Small intestine (tissue), 7 donors: ENCODE measurements at regions not wholly inside any gene's neighbourhood (a gene's known extent, or its start where the extent isn't known, plus 50 kb on each side); places are given as distances from the start of the nearest gene placed in this dataset.

Experiments
- DNase-seq, 2 donors: peaks; one replicate each; pipeline versions ENCODE4 v3.0.0 to v3.0.0-alpha.2; 2013
- FAIRE-seq: peaks from 2 replicates; lab custom pipeline; 2012; peaks lifted over from hg19 to GRCh38; lab: Jason Lieb, UNC
- H3K27ac ChIP-seq, 3 donors: one replicate each; pipeline ENCODE4 v1.5.1; 2013; ENCODE audit warnings: low read length in 2 of 3, mild to moderate bottlenecking in 2 of 3, control low read depth in 1 of 3, inconsistent platforms in 1 of 3, low read depth in 1 of 3, moderate library complexity in 1 of 3
- H3K27me3 ChIP-seq, 3 donors: one replicate each; pipeline ENCODE4 v1.6.1; 2013; ENCODE audit warnings: low read length in 3 of 3, inconsistent platforms in 1 of 3; ENCODE audit not compliant: control insufficient read depth in 3 of 3, insufficient read depth in 3 of 3
- H3K36me3 ChIP-seq, 3 donors: one replicate each; pipeline ENCODE4 v1.6.1; 2013; ENCODE audit warnings: low read length in 3 of 3, inconsistent platforms in 1 of 3, low read depth in 1 of 3, mild to moderate bottlenecking in 1 of 3, moderate library complexity in 1 of 3; ENCODE audit not compliant: control insufficient read depth in 3 of 3, insufficient read depth in 2 of 3
- H3K4me1 ChIP-seq, 3 donors: one replicate each; pipeline ENCODE4 v1.6.1; 2013; ENCODE audit warnings: low read length in 2 of 3, inconsistent platforms in 1 of 3, low read depth in 1 of 3, mild to moderate bottlenecking in 1 of 3, moderate library complexity in 1 of 3; ENCODE audit not compliant: control insufficient read depth in 3 of 3, insufficient read depth in 2 of 3
- H3K4me3 ChIP-seq, 3 donors: one replicate each; pipeline ENCODE4 v1.5.1; 2013; ENCODE audit warnings: low read length in 3 of 3, control low read depth in 1 of 3, inconsistent platforms in 1 of 3, low read depth in 1 of 3, mild to moderate bottlenecking in 1 of 3, moderate library complexity in 1 of 3
- H3K9me3 ChIP-seq, 2 donors: one replicate each; pipeline ENCODE4 v1.6.1; 2013; ENCODE audit warnings: low read depth in 1 of 2, low read length in 1 of 2; ENCODE audit not compliant: control insufficient read depth in 2 of 2, insufficient read depth in 1 of 2
- WGBS, 3 donors: extraction: QIAGEN DNeasy Blood & Tissue Kit; methylation state at CpG; one replicate each; pipeline ENCODE4 v1.1.7; 2013; 5-methylcytosine and 5-hydroxymethylcytosine counted together
- donor health status: healthy with polysubstance abuse.
- donor health status: control.
- donor health status: control.
- donor health status: Bipolar disorder and iron deficiency.
- donor health status: healthy.

DNA sequence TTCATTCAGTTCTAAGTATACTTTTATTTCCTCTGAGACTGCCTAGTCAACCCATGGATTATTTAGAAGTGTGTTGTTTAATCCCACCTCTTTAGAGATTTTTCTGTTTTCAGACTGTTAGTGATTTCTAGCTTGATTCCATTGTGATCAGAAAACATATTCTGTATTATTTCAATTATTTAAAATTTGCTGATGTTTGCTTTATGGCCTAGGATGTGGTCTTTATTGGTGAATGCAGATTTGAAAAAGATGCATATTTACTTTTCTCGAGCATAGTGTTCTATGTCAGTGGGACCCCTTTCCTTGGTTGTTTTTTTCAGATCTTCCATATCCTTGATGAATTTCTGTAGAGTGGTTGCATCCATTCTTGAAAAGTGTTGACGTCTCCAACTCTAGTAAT, 487.2 kb upstream of the HS6ST1 start:
- H3K27ac ChIP-seq, result no peak overlapping the region
- peaks cover 0 to 13% of the 10 kb centered on the region in 2 donors for H3K9me3 ChIP-seq
- WGBS, 3 donors, result 80 to 88% (median 82%) methylated on average over 2 of the region's 2 CpGs
- no peak for FAIRE-seq
- no peaks in the 10 kb centered on the region for H3K36me3 ChIP-seq
- DNase-seq, result no peak
- peaks cover 0 to 3% (median 0%) of the 10 kb centered on the region in 3 donors for H3K27me3 ChIP-seq
- H3K4me1 ChIP-seq, result no peaks in the 10 kb centered on the region
- no peak overlapping the region for H3K4me3 ChIP-seq

DNA sequence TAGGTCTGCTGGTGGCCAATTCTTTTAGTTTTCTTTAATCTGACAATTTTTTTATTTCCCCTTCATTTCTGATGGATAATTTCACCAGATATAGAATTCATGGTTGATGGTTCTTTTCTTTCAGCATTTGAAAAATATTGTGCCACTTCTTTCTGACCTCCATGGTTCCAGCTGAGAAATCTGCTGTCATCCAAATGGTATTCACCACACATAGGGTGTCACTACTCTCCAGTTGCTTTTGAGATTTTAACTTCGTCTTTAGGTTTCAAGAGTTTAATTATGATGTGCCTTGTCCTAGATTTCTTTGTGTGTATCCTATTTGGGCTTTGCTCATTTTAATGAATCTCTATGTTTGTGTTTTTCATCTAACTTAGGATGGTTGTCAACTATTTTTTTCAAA, 488.6 kb upstream of the HS6ST1 start:
- Histone ChIP-seq H3K9me3 (peaks cover 0 to 14% of the 10 kb centered on the region in 2 donors), H3K4me1 (no peaks in the 10 kb centered on the region), H3K4me3 (no peak overlapping the region), H3K36me3 (no peaks in the 10 kb centered on the region), H3K27ac (no peak overlapping the region), H3K27me3 (peaks cover 0 to 3% (median 0%) of the 10 kb centered on the region in 3 donors)
- DNase-seq (no peak), FAIRE-seq (no peak)
- WGBS, 3 donors, result 91 to 100% (median 95%) methylated on average over 1 of the region's 1 CpG

GRCh38 chr2:128808462-128809258, 490.0 kb upstream of the HS6ST1 start:
- no peak for DNase-seq
- no peak for FAIRE-seq
- Histone ChIP-seq H3K4me1 (no peaks in the 10 kb centered on the region), H3K27ac (no peak overlapping the region), H3K9me3 (peaks cover 0 to 14% of the 10 kb centered on the region in 2 donors), H3K27me3 (peaks cover 0 to 3% (median 0%) of the 10 kb centered on the region in 3 donors), H3K4me3 (no peak overlapping the region), H3K36me3 (no peaks in the 10 kb centered on the region)
- WGBS, 3 donors, result 75 to 80% (median 76%) methylated on average over 5 of the region's 5 CpGs

DNA sequence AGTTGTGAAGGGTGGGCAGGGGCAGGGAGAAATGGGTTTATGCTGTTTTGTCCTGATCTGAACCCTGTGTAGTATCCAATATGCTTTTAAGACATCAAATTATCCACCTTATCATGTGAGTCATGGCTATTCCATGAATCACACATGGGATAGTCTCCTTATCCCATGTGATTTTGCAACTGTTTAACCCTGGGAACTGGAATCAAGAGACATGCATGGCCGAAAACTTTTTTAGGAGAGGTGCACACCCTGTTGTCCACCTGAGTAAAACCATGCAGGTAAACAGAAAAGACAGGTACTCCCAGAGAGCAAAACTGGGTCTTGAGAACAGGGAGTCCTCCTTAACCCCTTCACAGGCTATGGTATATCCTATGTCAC, 490.6 kb upstream of the HS6ST1 start:
- Histone ChIP-seq H3K4me1 (no peaks in the 10 kb centered on the region), H3K36me3 (no peaks in the 10 kb centered on the region), H3K9me3 (peaks cover 0 to 14% of the 10 kb centered on the region in 2 donors), H3K27me3 (peaks cover 0 to 3% (median 0%) of the 10 kb centered on the region in 3 donors), H3K4me3 (no peak overlapping the region), H3K27ac (no peak overlapping the region)
- 56 to 91% (median 80%) methylated on average over 1 of the region's 1 CpG for WGBS, 3 donors
- FAIRE-seq, result no peak
- no peak for DNase-seq

DNA sequence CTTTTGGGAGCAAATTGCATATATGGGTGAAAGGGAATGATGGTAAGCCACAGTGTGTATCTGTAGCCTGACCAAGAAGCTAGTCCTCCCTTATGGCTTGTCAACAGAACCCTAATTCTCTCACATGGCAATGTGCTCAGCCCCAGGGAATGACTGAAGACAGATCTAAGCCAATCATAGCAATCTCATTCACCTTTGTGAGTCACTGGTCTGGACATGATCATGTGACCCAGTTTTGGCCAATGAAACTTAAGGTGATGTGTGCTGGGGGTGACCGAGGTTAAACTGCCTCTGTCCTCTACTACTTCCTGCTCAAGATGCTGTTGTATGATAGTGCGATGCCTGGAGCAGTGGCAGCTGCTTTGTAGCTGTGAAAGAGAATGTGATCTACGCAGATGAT, 491.2 kb upstream of the HS6ST1 start:
- H3K4me3 ChIP-seq, result no peak overlapping the region
- no peaks in the 10 kb centered on the region for H3K4me1 ChIP-seq
- peaks cover 0 to 3% (median 0%) of the 10 kb centered on the region in 3 donors for H3K27me3 ChIP-seq
- H3K36me3 ChIP-seq, result no peaks in the 10 kb centered on the region
- no peak overlapping the region for H3K27ac ChIP-seq
- DNase-seq (no peak), FAIRE-seq (no peak)
- WGBS, 3 donors, result 29 to 40% (median 38%) methylated on average over 3 of the region's 3 CpGs
- peaks cover 0 to 14% of the 10 kb centered on the region in 2 donors for H3K9me3 ChIP-seq

DNA sequence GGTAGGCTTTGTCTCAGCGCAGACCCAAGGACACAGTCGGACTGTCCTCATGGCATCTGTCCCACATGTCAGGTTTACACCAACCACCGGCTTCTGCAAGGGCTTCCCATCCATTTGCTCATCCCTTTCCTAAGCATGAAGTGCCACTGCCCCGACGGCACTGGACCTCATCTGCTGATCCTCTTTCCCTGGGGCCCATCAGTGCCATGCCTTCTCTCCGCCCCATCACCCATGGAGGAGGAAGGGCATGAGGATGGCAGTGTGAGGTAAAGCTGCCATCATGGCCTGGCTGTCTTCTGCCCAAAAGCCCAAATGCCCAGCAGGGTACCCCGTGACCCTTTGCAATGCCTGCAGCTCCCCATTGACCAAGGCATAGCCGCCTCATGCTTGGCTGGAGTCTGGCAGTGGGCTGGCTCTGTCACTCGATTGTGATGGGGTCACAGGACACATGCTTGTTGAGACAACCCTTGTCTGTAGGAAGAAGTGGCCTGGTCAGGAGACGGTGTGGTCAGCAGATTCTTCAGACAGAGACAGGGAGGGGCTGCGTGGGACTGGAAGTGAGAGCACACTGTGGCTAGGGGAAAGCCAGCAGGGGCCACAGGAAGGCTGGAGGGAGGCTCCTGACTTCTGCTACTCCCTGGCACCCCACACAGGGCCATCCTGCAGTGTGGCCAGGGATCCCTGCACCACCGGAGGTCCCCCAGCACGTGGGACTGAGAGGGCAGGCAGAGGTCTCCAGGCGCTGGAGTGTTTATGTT, 493.7 kb upstream of the HS6ST1 start:
- Histone ChIP-seq H3K27ac (no peak overlapping the region), H3K36me3 (no peaks in the 10 kb centered on the region), H3K27me3 (no peaks in the 10 kb centered on the region), H3K9me3 (peaks cover 0 to 14% of the 10 kb centered on the region in 2 donors), H3K4me1 (no peaks in the 10 kb centered on the region), H3K4me3 (no peak overlapping the region)
- WGBS, 3 donors, result 86 to 91% (median 88%) methylated on average over 14 of the region's 14 CpGs
- DNase-seq (no peak), FAIRE-seq (no peak)

DNA sequence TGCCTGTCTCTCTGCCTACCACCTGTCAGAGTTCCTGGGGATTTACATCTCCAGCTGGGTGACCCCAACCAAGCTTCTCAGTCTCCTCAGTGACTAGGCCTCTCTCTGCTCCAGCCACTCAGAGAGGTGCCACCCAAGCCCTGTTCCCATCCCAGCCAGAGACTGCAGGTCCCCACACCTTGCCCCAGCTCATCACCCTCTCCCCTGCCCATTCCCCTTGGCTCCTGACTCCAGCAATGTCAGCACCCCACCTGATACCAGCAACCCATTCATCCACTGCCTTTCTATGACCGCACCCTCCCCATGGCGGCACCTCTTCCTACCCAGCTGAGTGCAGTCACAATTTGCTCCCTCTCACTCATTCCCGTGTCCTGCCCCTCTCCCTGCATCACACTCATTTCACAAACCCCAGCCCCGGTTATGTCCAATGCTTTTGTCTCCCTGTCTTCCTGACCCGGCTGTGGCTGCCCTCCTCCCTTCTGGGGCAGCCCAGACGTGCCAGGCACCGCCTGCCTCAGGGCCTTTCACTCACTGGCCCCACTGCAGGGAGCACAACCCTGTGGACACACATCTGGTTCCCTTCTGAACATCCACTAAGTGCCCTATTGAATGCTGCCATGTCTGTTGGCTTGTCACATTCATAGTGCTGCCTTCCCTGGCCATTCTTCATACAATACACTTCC, 494.8 kb upstream of the HS6ST1 start:
- Histone ChIP-seq H3K4me3 (no peak overlapping the region), H3K9me3 (peaks cover 0 to 13% of the 10 kb centered on the region in 2 donors), H3K4me1 (no peaks in the 10 kb centered on the region), H3K36me3 (no peaks in the 10 kb centered on the region), H3K27ac (no peak overlapping the region), H3K27me3 (no peaks in the 10 kb centered on the region)
- FAIRE-seq (no peak), DNase-seq (no peak)
- WGBS, 3 donors, result 63 to 89% (median 63%) methylated on average over 7 of the region's 7 CpGs

DNA sequence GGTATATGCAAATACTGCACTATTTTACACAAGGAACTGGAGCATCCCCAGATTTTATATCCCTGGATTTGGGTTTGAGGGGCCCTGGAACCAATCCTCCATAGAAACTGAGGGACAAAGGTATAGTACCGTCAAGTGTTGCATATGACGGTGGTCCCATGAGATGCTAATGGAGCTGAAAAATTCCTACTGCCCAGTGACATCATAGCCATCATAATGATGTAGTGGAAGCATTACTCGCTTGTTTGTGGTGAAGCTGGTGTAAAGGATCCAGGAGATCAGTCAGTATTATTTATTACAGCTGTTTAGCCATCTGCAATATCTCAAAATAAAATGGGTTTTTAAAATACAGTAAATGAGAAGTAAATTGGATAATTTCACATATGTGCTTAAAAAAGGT, 496.6 kb upstream of the HS6ST1 start:
- DNase-seq (no peak), FAIRE-seq (no peak)
- Histone ChIP-seq H3K27me3 (no peaks in the 10 kb centered on the region), H3K4me1 (no peaks in the 10 kb centered on the region), H3K9me3 (peaks cover 0 to 3% of the 10 kb centered on the region in 2 donors), H3K36me3 (no peaks in the 10 kb centered on the region), H3K27ac (no peak overlapping the region), H3K4me3 (no peak overlapping the region)
- WGBS, 3 donors, result 84 to 92% (median 89%) methylated on average over 3 of the region's 3 CpGs
